H1 (cell line): ENCODE measurements at regions not wholly inside any gene's neighbourhood (a gene's known extent, or its start where the extent isn't known, plus 50 kb on each side); places are given as distances from the start of the nearest gene placed in this dataset.

Source experiments
- CHD2 ChIP-seq: IDR thresholded peaks from 2 replicates; pipeline ENCODE4 v1.6.1; 2012; ENCODE audit warnings: low read length, improper control_type of control experiment
- SP1 ChIP-seq: IDR thresholded peaks from 2 replicates; pipeline ENCODE4 v1.6.1; 2011; ENCODE audit warnings: low read depth, low read length

GRCh38 chr4:96676754-96677435 lies 837.0 kb downstream of the PDHA2 start (continued):
- TF ChIP-seq SP1 (no peak), CHD2 (no peak)
- TF ChIP-seq, all 59 proteins: peak for 0
